Tibial nerve (tissue), 3 donors: ENCODE measurements at regions not wholly inside any gene's neighbourhood (a gene's known extent, or its start where the extent isn't known, plus 50 kb on each side); places are given as distances from the start of the nearest gene placed in this dataset.

Experiments used
- POLR2A ChIP-seq, 2 donors: fragments of 450-650 bp; IDR thresholded peaks; one replicate each; pipeline ENCODE4 v1.6.1; 2017; ENCODE audit warnings: antibody characterized with exemption in 2 of 2, mild to moderate bottlenecking in 2 of 2, moderate library complexity in 2 of 2
- TF ChIP-seq, protein P1 (sequence below), 5 experiments: fragments of 200-600 bp in 3 of 5; fragments of 450-650 bp in 2 of 5; sonication (generic) in 3 of 5; IDR thresholded peaks; one replicate each; pipeline ENCODE4 v1.5.1; 2016 to 2019; ENCODE audit warnings: antibody characterized with exemption in 5 of 5, mild to moderate bottlenecking in 3 of 5, moderate library complexity in 2 of 5

DNA sequence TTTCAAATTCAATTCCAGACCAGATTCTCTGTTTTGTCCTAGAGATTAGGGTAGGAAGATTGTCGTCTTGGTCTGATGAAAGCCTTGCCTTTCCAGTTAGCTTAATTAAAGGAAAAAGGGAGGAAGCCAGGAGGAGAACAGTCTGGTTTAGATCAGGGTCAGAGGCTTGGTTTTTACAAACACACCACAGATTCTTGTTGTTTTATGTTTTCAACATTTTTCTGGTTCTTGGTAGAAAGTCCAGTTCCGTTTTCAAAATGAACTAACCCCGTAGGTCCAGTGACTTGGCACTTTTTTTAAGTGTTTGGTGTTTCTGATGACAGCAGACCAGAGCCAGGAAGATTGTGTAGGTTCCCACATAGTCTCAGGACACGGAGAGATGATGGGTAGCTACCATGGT is 167.1 kb upstream of the INHBA start:
- TF ChIP-seq, protein P1, sequence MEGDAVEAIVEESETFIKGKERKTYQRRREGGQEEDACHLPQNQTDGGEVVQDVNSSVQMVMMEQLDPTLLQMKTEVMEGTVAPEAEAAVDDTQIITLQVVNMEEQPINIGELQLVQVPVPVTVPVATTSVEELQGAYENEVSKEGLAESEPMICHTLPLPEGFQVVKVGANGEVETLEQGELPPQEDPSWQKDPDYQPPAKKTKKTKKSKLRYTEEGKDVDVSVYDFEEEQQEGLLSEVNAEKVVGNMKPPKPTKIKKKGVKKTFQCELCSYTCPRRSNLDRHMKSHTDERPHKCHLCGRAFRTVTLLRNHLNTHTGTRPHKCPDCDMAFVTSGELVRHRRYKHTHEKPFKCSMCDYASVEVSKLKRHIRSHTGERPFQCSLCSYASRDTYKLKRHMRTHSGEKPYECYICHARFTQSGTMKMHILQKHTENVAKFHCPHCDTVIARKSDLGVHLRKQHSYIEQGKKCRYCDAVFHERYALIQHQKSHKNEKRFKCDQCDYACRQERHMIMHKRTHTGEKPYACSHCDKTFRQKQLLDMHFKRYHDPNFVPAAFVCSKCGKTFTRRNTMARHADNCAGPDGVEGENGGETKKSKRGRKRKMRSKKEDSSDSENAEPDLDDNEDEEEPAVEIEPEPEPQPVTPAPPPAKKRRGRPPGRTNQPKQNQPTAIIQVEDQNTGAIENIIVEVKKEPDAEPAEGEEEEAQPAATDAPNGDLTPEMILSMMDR (IDR thresholded peaks at IDR 0.05): no peak
- no peak for TF ChIP-seq POLR2A (IDR thresholded peaks at IDR 0.05)
